ENCODE measurements at regions not wholly inside any gene's neighbourhood (a gene's known extent, or its start where the extent isn't known, plus 50 kb on each side); places are given as distances from the start of the nearest gene placed in this dataset.
"Not testable (repeated sequence)": the region's sequence is repeated elsewhere in the genome, so short reads cannot be mapped to it uniquely, and the experiment has no call there.

DNA sequence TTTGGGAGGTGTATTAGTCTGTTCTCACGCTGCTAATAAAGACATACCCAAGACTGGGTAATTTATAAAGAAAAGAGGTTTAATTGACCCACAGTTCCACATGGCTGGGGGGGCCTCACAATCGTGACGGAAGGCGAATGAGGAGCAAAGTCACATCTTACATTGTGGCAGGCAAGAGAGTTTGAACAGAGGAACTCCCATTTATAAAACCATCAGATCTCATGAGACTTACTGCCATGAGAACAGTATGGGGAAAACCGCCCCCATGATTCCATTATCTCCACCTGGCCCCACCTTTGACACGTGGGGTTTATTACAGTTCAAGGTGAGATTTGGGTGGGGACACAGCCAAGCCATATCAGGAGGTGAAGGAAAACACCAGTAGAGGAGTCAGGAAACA is 143.8 kb upstream of the MED14 start:
- TF ChIP-seq, protein P1, sequence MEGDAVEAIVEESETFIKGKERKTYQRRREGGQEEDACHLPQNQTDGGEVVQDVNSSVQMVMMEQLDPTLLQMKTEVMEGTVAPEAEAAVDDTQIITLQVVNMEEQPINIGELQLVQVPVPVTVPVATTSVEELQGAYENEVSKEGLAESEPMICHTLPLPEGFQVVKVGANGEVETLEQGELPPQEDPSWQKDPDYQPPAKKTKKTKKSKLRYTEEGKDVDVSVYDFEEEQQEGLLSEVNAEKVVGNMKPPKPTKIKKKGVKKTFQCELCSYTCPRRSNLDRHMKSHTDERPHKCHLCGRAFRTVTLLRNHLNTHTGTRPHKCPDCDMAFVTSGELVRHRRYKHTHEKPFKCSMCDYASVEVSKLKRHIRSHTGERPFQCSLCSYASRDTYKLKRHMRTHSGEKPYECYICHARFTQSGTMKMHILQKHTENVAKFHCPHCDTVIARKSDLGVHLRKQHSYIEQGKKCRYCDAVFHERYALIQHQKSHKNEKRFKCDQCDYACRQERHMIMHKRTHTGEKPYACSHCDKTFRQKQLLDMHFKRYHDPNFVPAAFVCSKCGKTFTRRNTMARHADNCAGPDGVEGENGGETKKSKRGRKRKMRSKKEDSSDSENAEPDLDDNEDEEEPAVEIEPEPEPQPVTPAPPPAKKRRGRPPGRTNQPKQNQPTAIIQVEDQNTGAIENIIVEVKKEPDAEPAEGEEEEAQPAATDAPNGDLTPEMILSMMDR (IDR thresholded peaks at IDR 0.05; ENCODE audit: low read length), result not testable (repeated sequence)
- TF ChIP-seq EZH2 (IDR thresholded peaks at IDR 0.05; ENCODE audit: borderline replicate concordance, low read length), result not testable (repeated sequence)
